ENCODE measurements at regions not wholly inside any gene's neighbourhood (a gene's known extent, or its start where the extent isn't known, plus 50 kb on each side); places are given as distances from the start of the nearest gene placed in this dataset.

GRCh38 chr7:94060752-94061151 lies 56.6 kb upstream of the BET1 start:
- H3K4me1 ChIP-seq (replicated peaks in 1 of 2; ENCODE audit: control insufficient read depth in 2 of 2, insufficient read depth in 2 of 2, low read length in 2 of 2): no peaks in the 10 kb centered on the region
- ATAC-seq (no peak), DNase-seq (ENCODE audit: extremely low read depth in 1 of 4, low spot score in 3 of 4) (no peak), FAIRE-seq (no peak)
- H4K20me1 ChIP-seq (replicated peaks; ENCODE audit: control insufficient read depth, insufficient read depth, low read length): no peaks in the 10 kb centered on the region
- H3K9me1 ChIP-seq (ENCODE audit: control insufficient read depth, insufficient read depth, low read length): no peaks in the 10 kb centered on the region
- H3K4me3 ChIP-seq: no peak overlapping the region
- no peak overlapping the region for H2AFZ ChIP-seq (ENCODE audit: low read depth, low read length)
- no peak overlapping the region for H3K4me2 ChIP-seq (ENCODE audit: insufficient read depth, low read length)
- H3K36me3 ChIP-seq (ENCODE audit: control insufficient read depth, insufficient read depth, low read length): no peaks in the 10 kb centered on the region
- WGBS (ENCODE audit: insufficient coverage, low coverage, missing lambda C conversion rate): 0% methylated on average over 4 of the region's 5 CpGs
- TF ChIP-seq ETS1 (conservative IDR thresholded peaks at IDR 0.05; ENCODE audit: control insufficient read depth, low read depth, low read length) (no peak), MAX (CRISPR knock-in tag; IDR thresholded peaks at IDR 0.05) (no peak), RFX7 (CRISPR knock-in tag; IDR thresholded peaks at IDR 0.05) (no peak), PREB (CRISPR knock-in tag; IDR thresholded peaks at IDR 0.05) (no peak)
- CTCF ChIA-PET (ENCODE audit: low intra/inter-chr PET ratio): no interaction called here
- in situ Hi-C loops (cut with MboI): no loop called here
- BruUV-seq (replicated peaks): no TSS peak
- peaks cover 9 to 16% of the 10 kb centered on the region in 2 experiments for H3K27me3 ChIP-seq (ENCODE audit: control insufficient read depth in 2 of 2, insufficient read depth in 2 of 2, low read length in 2 of 2)
- no peaks in the 10 kb centered on the region for H3K79me2 ChIP-seq (ENCODE audit: control insufficient read depth, insufficient read depth, low read length)
- POLR2A ChIA-PET: no interaction called here
- H3K9me3 ChIP-seq (replicated peaks; ENCODE audit: control insufficient read depth, insufficient read depth, low read depth, low read length): no peaks in the 10 kb centered on the region
- intact Hi-C loops (cut with micrococcal nuclease): no loop called here
- H3K27ac ChIP-seq (ENCODE audit: extremely low read depth, low read depth, low read length): no peak overlapping the region
- H3K9ac ChIP-seq (ENCODE audit: insufficient read depth in 1 of 2, low read depth in 2 of 2, low read length in 2 of 2): no peak overlapping the region
